HG02938 (cell line): ENCODE measurements at regions not wholly inside any gene's neighbourhood (a gene's known extent, or its start where the extent isn't known, plus 50 kb on each side); places are given as distances from the start of the nearest gene placed in this dataset.

Experiments used
- ATAC-seq: cut with Tn5 transposase; IDR thresholded peaks from one replicate; pipeline ENCODE4 v1.9.1; 2021; ENCODE audit warnings: mild to moderate bottlenecking, moderate library complexity; ENCODE audit not compliant: unreplicated experiment

DNA sequence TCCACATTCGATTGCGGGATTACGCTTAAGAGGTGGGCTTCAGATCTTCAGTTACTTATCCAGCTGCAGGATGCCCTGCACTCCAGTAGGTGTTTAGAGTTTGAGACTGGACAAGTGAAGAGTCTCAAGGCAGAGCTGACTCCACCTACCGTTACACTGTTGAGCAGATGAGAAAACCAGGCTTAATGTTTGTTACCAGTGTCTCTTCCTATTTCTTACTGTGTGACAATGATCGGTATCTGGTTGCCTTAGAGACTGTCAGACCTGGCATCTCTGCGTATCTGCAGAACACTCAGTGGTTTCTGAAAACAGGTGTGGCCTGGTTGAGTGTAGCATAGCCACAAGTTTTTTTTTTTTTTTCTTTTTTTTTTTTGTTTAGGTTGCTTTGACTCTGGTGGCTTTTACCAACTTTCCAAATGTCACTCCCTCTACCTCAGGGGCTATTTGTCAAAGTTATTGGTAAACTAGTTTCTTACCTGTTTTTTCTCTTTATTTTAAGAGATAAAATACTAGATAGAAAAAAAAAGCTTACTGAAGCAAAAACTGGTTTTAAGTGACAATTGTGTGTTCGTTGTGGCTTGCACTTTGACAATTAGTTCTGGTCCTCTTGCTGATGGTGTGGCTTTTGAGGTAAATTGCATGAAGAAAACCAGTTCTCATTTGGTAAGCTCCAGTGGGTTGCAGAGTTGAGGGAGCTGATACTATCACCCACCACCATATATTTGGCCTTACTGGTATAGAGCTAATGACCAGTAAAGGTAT, 284.8 kb downstream of the ETS1 start:
- ATAC-seq = peak; percentile 89

DNA sequence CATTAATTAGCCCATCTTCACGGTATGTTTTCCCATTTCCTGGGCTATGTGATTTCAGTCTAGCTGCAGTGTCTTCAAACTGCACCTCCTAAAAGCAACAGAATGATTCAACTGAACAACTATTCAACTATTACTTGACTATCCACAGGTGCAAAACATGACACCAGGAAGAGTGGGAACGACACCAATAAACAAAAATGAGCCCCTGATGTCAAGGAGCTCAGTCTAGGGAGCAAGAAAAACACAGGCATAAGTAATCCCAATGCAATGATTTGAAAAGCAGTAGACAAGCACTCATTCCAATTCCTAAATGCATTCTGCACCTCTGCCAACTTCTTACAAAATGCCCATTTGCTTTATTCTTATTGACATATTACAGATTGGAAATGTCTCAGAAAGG, 285.6 kb downstream of the ETS1 start:
- ATAC-seq = no peak

DNA sequence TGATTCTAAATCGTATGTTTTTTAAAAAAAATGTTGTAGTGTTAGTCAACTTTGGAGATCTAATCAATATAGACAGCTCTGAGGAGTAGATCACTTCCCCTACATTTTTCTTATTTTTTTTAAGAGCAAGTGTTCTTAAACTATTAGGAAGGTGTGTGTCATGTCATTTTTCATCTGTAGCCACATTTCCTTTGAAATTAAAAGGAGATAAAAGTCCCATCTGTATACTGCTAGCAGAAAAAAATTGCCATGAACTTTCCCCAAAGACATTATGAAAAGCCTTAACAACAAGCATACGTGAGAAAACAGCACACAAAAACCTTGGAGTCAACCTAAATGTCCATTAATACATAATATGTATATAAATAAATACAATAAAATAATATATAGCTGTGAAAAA, 286.6 kb downstream of the ETS1 start:
- no peak for ATAC-seq

DNA sequence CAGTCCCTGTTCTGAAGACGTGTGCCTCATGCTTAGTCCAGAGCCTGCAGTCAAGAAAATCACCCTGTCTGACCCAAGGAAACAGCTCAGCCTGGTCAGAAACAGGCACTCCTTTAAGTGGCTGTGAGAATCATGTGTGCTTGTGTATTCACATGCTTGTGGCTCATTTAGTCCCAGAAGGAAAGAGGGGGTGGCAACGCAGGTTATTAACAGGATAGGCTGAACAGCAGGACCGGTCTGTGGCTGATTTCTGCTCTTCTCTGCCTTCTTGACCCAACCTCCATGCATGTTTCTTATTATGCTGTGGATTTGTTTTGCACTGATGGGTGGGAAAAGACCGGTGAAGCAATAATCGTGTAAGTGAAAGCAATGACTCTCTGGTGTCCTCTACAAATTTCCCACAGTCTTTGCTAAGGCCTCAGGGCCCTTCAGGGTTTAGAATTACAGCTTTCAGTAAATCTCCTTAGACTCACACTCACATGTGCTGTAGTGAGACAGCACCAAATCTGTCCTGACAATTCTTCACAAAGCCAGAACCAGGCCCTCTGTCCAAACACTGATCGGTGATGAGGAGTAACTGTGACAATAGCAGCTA, 288.1 kb downstream of the ETS1 start:
- ATAC-seq = peak; percentile 26

DNA sequence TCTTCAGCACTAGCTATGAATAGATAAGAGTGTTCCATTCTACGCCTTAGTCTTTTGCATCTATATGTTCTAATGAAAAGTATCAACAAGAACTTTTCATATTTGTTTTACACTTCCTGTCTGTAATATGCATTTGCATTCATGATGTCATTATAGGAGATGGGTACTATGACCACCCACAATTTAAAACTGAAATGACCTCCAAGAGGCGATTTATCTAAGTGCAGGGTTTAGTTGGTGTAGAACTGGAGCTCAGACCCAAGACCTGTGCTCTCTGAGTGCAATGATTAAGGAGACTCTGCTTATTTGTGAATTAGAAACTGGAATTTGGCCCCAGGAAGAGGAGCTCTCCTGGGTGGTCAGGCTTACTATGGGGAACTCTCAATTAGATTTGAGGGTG, 289.1 kb downstream of the ETS1 start:
- ATAC-seq = no peak

DNA sequence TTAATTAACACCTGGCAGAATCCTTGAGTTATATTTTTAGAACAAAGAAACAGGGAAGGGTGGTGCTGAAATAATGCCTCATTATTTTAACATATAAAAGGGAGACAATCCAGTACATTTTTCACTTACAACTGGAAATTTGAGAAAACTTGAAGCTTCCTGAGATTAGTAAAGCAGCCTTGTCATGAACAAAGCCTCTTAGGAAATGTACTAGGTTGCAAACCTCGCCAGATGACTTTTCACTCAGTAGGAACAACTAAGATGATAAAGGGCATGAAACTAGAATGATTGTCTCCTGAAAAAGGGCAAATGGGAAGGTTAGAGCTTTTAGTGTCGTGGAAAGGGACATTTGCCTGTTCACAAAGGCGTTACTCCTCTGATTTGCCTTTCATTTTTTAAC, 289.6 kb downstream of the ETS1 start:
- ATAC-seq = no peak

DNA sequence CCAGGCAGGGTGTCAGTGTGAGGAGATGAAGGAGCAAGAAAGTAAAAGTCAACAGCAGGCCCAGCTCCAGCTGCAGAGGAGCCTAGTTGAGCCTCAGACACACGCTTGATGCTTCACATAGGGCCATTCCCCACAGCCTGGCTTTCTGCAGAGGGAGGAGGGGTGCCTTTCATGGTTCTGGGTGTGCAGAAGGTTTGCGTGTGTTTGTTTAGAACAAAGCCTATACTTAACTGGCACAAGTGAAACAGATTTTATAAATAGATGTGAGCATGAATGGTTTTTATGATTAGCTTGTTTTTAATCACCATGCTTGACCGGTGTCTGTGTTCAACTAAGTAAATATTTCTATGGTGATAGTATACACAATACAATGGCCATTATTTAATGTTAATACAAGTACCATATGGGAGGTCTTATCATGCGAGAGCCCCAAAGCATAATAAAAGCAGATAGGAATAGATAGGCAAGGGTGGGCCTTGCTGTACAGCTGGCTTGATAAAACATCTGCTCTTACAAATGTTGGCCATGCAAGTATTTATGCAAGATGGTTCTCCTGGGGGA, 290.2 kb downstream of the ETS1 start:
- peak; percentile 32 for ATAC-seq

DNA sequence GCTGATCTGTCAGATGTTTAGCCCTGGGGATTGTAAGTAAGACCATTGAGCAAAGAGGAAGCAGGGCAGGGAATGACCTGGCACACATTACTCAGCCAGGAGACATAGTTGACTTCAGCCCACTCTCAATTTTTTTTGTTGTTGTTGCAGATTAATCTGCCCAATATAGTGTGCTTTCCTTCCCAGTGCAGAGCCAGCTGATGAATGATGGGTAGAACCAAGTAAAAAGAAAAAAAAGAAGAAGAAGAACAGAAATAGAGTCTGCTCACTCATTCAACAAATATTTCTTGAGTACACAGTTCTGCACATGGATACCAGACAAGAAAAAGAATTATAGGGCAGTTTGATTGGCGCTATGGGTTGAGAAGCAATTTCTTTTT, 292.7 kb downstream of the ETS1 start:
- no peak for ATAC-seq

DNA sequence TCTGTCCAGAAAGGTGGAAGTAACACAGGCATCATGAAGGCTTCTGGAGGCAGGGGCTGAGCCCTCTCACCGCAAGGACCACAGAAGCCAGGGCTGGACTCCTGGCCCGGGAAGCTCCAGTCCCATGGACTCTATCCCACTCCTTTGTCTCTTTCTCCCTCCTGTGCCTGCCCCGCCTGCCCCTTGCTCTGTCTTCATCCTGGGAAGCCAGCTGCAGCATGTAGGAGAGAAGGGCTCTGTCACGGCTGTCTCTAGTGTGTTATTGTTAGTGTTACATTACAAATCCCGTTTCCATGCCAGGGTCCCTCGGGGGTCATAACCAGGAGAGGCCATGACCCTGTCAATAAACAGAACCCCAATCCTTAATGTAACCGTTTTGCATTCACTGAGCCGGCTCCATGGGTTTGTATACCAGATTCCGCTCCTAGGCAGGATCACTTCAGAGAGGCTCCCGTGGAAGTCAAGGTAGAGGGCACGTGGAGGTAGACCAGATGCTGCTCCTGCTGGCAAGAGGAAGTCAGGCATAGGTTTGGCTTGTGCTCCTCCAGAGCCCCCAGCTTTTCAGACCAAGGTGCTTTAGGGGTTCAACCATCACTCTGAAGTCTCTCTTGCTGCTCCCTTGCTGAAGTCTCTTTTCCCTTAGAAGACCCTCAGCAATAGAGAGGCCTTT, 293.2 kb downstream of the ETS1 start:
- no peak for ATAC-seq

DNA sequence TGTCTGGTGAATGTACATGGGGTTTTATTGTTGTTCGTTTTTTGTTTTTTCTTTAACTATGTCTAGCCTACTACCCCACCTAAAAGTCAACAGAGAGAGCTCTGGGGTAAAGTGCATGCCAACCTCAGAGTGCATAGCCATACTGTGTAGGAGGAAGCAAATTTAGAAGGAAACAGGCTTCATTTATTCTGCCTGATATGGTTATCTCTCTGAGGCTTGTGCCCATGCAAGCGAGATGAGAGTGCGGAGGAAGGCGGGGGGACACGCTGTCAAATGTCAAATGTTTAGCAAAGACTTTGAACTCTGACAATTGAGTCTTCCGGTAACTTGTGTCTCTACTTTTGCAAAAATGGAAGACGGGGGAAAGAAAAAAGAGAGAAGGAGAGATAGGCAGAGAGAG, 295.5 kb downstream of the ETS1 start:
- no peak for ATAC-seq

DNA sequence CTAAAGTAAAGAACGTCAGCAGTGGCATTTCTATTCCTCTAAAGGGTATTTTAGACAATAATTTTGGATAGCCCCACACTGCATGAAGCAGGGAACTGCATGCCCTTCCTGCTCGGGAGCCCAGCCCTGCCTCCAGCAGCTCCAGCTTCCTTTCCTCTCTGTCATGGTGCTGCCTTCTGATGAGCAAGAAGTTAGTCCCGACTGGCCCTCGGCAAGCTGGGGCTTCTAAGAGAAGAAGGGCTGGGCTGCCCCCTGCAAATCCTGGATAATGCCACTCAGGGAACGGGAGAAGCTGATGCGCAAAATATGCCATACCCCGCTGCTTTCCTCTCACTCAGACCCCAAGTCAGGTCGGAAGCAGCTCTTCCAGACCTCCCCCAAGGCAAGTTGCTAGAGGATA, 296.4 kb downstream of the ETS1 start:
- ATAC-seq = no peak

DNA sequence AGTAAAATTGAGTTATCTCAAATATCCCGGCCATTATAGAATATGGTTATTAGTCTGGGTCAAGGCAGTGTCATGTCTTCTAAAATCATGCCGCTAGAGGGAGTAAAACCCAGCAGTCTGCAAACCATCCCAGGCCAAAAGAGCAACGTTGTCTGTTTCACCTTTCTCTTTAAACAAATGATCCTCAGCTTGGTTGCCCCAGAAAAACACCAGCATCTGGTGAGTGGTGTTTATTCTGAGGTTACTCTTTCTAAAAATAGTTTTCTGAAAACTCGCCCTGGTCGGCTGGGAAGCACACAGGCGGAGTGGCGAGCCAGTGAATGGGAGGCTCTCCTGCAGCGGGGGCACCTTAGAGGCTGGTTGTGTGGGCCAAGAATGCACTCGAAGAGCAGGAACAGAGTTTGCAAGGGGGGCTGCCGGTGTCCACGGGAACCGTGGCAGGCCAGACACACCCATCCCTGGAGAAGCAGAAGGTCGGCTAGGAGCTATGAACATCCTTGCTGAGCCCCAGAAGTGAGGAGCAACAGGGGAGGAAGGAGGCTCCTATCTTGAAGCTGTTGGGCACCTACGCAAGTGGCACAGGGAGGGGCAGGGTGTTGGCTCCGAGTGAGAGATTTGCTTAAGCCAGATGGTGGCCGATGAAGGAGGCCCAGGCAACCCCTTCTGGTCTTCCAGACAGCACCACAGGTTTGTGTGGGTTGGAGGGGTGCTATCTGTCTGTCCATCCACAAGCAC, 297.1 kb downstream of the ETS1 start:
- ATAC-seq = peak; percentile 76

DNA sequence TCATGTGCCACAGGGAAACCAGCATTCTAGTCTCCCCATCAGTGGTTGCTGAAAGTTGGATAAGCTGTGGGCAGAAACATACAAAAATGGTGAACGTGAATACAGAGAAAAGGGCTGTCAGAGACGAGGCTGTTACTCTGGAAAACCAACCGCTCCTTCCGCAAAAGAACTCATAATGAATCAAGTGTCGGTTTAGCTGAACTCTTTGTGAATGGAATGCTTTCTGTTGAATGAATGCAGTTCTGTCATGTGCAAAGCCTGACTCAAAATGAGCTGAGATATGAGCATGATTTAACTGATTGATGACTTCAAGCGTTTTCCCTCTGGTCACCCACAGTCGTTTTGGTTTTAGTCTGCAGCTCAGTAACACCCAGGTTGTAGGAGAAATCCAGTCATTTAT, 298.3 kb downstream of the ETS1 start:
- ATAC-seq = no peak

DNA sequence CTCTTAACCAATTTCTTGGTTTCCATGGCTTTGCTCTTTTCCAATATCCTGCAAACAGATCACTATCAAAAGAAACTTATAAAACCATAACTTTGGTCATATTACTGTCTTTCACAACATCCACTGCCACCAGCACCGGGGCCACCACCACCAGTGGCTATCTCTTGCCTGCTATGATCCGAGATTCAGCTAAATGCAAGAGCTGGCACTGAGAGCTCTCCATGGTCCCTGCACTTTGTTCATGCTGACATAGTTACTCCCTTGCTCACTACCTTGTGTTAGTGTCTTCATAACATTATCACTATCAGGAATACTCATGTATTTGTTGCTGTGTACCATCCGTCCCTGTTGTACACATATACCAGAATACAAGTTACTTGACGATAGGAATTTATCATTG, 299.0 kb downstream of the ETS1 start:
- ATAC-seq = no peak

DNA sequence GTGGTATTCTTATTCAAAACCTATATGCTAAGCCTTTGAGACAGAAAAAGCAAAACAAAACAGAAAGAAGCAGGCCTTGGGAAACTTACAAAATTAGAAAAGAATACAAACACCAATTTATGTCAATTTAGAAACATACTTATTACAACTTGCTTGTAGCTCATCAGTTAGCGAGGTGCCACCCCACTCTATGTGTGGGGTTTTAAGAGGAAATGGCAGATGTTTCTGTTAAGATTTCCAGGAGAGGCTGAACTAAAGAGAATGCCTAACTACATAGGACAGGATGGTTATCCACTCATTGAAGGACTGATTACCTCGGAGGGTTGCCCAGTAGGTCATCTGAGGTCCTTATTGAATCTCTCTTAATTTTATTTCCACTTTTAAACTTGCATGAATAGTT, 302.0 kb downstream of the ETS1 start:
- no peak for ATAC-seq

DNA sequence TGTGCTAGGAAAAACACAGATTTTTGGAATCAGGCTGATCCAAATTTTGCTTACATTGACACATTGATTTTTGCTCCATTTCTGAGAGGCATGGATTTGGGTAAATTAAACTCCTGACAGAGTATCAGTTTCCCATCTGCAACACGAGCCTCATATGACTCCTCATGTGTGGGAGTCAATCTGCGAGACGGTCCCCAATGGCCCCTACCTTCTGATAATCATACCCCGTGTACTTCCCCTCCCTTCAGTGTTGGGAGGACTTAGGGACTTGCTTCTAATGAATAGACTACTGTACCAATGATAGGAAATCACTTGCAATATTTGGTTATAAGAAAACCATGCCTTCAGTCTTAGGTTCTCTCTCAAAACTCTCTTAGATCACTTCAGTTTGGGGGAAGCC, 302.7 kb downstream of the ETS1 start:
- ATAC-seq = no peak

DNA sequence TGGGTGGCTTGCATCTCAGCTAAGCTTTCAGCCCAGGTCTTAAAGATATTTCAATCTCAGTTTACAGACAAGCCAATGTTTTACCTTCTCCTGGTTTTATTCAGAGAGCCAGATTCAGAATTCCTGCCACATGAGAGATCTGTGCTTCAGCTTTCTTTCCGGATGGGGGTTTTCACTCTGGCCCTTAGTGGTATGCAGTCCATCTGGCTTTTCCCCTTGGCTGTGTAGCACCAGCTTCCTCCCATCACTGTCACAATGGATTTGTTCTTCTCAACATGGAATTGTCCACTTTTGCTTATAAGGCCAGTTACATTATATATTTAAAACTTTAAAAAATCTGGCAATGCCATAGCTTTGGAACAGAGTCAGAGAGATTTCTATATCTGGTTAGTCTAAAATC, 303.9 kb downstream of the ETS1 start:
- no peak for ATAC-seq

DNA sequence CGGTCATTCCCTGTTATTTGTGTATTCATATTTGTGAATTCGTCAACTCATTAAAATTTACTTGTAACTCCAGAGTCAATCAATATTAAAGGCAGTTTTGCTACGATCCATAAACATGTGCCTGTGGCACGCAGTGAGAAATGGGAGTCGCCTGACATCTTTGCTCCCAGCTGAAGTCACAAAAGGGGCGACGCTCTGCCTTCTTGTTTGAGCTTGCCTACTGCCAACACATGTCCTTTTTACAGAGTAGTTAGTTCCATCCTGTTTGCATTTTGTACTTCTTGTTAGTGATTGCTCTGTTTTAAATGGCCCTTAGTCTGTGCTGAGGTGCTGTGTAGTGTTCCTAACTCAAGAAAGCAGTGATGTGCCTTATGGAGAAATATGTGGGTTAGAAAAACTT, 305.3 kb downstream of the ETS1 start:
- ATAC-seq = no peak

DNA sequence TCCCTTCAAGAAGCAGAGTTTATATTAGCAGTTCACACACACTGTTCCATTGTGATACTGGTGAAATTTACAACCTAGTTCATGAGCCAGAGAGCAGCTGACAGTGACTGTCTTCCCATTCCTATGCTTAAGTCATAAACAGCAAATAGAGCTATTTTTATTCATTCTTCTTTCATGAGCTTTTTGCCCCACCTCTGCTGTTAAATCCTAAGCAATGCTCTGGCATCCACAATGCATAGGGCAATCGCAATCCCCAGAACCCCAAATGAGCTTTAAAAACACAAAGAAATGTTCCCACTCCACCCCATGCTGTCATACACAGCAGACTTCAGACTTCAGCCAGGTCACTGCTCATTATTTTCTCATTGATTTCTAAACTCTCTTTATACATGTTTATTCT, 307.5 kb downstream of the ETS1 start:
- no peak for ATAC-seq

DNA sequence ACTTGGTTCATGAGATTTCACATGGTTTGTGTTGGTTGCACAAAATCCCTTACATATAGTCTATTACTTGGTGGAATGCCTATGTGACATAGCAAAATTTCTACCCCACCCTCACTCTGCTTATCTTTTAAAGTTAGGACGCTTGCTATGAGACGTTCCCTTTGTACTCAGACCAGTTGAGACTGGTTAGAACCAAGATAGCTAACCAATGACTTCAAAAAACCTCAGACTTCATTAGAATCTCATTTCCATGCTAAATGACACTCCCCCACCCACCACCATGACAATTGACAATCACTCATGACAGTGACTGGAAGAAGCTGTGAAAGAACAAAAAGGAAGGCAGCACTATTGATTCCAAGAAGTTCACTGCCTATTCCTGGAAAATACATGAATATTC, 313.6 kb downstream of the ETS1 start:
- ATAC-seq = no peak

DNA sequence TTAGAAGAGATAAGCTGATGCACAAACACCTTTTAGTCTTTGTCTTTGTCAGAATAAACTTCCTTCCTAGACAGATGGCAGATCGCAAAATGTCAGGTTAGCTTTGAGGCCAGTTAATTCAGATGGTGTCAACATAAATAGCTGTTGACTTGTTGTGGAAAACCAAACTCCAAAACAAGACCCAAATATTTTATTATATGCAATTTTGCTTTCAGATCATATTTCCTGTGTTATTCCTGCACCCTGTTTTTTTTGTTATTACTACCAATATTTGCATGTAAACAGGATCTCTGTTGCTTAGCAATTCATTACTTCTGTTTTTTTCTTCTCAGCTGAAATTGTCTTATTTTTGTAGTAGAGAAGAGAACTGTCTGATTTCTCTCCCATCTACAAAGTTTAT, 316.0 kb downstream of the ETS1 start:
- ATAC-seq = no peak
